SU-DHL-6 (cell line): ENCODE measurements at regions not wholly inside any gene's neighbourhood (a gene's known extent, or its start where the extent isn't known, plus 50 kb on each side); places are given as distances from the start of the nearest gene placed in this dataset.

Experiments used
- H2AFZ ChIP-seq: fragments of 200-600 bp; sonication (generic); 2 replicates; pipeline ENCODE4 v1.6.1; 2014; ENCODE audit warnings: low read depth, mild to moderate bottlenecking, moderate library complexity, mixed read lengths, antibody characterized with exemption, low read length; ENCODE audit not compliant: severe bottlenecking
- H3F3A ChIP-seq: fragments of 200-600 bp; shearing (Covaris generic); 2 replicates; pipeline ENCODE4 v1.6.0; 2016; ENCODE audit warnings: antibody characterized with exemption, mild to moderate bottlenecking; ENCODE audit not compliant: insufficient read depth
- H3K27ac ChIP-seq: fragments of 200-600 bp; sonication (generic); 2 replicates; pipeline ENCODE4 v1.5.1; 2016; ENCODE audit warnings: low read depth, mild to moderate bottlenecking, low read length, moderate library complexity, mixed read lengths
- H3K27me3 ChIP-seq: fragments of 200-600 bp; sonication (generic), shearing (Covaris generic); 2 replicates; pipeline ENCODE4 v1.6.0; 2014; ENCODE audit warnings: mild to moderate bottlenecking, low read length
- H3K36me3 ChIP-seq: fragments of 200-600 bp; sonication (generic); 2 replicates; pipeline ENCODE4 v1.6.1; 2014; ENCODE audit warnings: mild to moderate bottlenecking, low read length, mixed read lengths
- H3K4me2 ChIP-seq: fragments of 300-600, 200-600 bp; shearing (Covaris generic), sonication (generic); 2 replicates; pipeline ENCODE4 v1.6.0; 2014; ENCODE audit warnings: low read length, low read depth, mild to moderate bottlenecking; ENCODE audit not compliant: poor library complexity, severe bottlenecking
- H3K4me3 ChIP-seq: fragments of 200-600 bp; sonication (generic); 2 replicates; pipeline ENCODE4 v1.5.1; 2014; ENCODE audit warnings: antibody characterized with exemption, low read length, mild to moderate bottlenecking, mixed read lengths; ENCODE audit not compliant: insufficient read depth, poor library complexity, severe bottlenecking
- H3K79me2 ChIP-seq: fragments of 200-600 bp; sonication (generic); 2 replicates; pipeline ENCODE4 v1.6.1; 2014; ENCODE audit warnings: mild to moderate bottlenecking, low read length, moderate library complexity; ENCODE audit not compliant: insufficient read depth
- H3K9ac ChIP-seq: fragments of 200-600 bp; sonication (generic); 2 replicates; pipeline ENCODE4 v1.7.0; 2014; ENCODE audit warnings: mild to moderate bottlenecking, low read length
- H3K9me2 ChIP-seq: fragments of 200-600 bp; sonication (generic); replicated peaks from 2 replicates; pipeline ENCODE4 v1.6.1; 2014; ENCODE audit warnings: low read length; ENCODE audit not compliant: insufficient read depth
- H3K9me3 ChIP-seq: fragments of 200-600 bp; sonication (generic); 2 replicates; pipeline ENCODE4 v1.6.1; 2014; ENCODE audit warnings: low read length, mixed read lengths; ENCODE audit not compliant: insufficient read depth
- H4K20me1 ChIP-seq: fragments of 200-600 bp; sonication (generic); 2 replicates; pipeline ENCODE4 v1.6.1; 2014; ENCODE audit warnings: low read depth, mild to moderate bottlenecking, antibody characterized with exemption, low read length, moderate library complexity, mixed read lengths
- CTCF ChIP-seq: fragments of 200-600 bp; sonication (generic); IDR thresholded peaks from one replicate; pipeline ENCODE4 v1.5.1; 2017; ENCODE audit warnings: antibody characterized with exemption, mild to moderate bottlenecking, low read length, moderate library complexity; ENCODE audit not compliant: insufficient read depth, poor library complexity, severe bottlenecking
- EZH2phosphoT487 ChIP-seq: fragments of 200-600 bp; sonication (generic), shearing (Covaris generic); conservative IDR thresholded peaks from 2 replicates; pipeline ENCODE4 v1.6.1; 2018; ENCODE audit warnings: mild to moderate bottlenecking, antibody characterized with exemption, low read length, moderate library complexity, mixed read lengths

DNA sequence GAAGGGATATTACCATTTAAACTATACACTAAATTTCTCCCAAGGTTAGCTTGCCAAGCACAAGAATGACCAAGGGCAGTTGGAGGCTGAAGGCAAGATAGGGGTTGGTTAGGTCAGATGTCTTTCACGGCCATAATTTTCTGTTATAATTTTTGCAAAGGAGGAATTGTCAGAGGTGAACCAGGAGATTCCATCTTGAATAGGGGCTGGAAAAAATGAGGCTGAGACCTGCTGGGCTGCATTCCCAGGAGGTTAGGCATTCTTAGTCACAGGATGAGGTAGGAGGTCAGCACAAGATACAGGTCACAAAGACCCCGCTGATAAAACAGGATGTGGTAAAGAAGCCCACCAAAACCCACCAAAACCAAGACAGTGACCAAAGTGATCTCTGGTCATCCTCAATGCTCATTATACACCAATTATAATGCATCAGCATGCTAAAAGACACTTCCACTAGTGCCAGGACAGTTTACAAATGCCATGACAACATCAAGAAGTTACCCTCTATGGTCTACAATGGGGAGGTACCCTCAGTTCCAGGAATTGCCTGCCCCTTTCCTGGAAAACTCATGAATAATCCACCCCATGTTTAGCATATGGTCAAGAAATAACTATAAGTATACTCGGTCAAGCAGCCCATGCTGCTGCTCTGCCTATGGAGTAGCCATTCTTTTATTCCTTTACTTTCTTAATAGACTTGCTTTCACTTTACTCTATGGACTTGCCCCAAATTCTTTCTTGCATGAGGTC, 371.8 kb upstream of the SULF2 start:
- H3K79me2 ChIP-seq, result no peaks in the 10 kb centered on the region
- H2AFZ ChIP-seq, result no peak overlapping the region
- no peaks in the 10 kb centered on the region for H3K36me3 ChIP-seq
- H3K4me2 ChIP-seq, result no peak overlapping the region
- TF ChIP-seq CTCF, result no peak
- no peak for TF ChIP-seq EZH2phosphoT487
- H3K9ac ChIP-seq, result no peak overlapping the region
- H3K9me3 ChIP-seq, result no peaks in the 10 kb centered on the region
- H3K27me3 ChIP-seq, result no peaks in the 10 kb centered on the region
- no peaks in the 10 kb centered on the region for H4K20me1 ChIP-seq
- no peak overlapping the region for H3K27ac ChIP-seq
- no peaks in the 10 kb centered on the region for H3F3A ChIP-seq
- no peaks in the 10 kb centered on the region for H3K9me2 ChIP-seq
- no peak overlapping the region for H3K4me3 ChIP-seq

DNA sequence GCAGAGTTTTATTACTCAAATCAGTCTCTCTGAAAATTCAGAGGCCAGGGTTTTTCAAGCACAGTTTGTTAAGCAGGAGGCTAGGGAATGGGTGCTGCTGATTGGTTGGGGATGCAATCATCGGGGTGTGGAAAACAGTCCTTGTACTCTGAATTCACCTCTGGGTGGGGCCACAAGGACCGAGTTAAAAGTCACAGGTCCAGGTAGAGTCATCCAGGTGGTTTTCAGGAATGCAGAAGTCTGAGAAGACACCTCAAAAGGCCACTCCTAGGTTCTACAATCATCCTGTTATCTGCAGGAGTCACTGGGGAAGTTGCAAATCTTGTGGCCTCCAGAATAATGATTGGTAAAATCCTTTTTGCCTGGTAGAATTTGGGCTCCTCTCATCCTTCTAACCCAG, 371.2 kb upstream of the SULF2 start:
- H4K20me1 ChIP-seq, result no peaks in the 10 kb centered on the region
- no peaks in the 10 kb centered on the region for H3K9me2 ChIP-seq
- H3F3A ChIP-seq, result no peaks in the 10 kb centered on the region
- H3K4me3 ChIP-seq, result no peak overlapping the region
- no peak overlapping the region for H3K9ac ChIP-seq
- H3K9me3 ChIP-seq, result no peaks in the 10 kb centered on the region
- no peak overlapping the region for H3K4me2 ChIP-seq
- no peak overlapping the region for H3K27ac ChIP-seq
- no peaks in the 10 kb centered on the region for H3K79me2 ChIP-seq
- no peak overlapping the region for H2AFZ ChIP-seq
- TF ChIP-seq EZH2phosphoT487, result no peak
- TF ChIP-seq CTCF, result no peak
- H3K36me3 ChIP-seq, result no peaks in the 10 kb centered on the region
- H3K27me3 ChIP-seq, result no peaks in the 10 kb centered on the region

- Histone ChIP-seq H3K27ac (no peak overlapping the region), H3K4me3 (no peak overlapping the region), H2AFZ (no peak overlapping the region), H3K9ac (no peak overlapping the region), H3K9me2 (no peaks in the 10 kb centered on the region), H3K27me3 (no peaks in the 10 kb centered on the region), H3K9me3 (no peaks in the 10 kb centered on the region), H4K20me1 (no peaks in the 10 kb centered on the region), H3K79me2 (no peaks in the 10 kb centered on the region), H3K36me3 (no peaks in the 10 kb centered on the region), H3K4me2 (no peak overlapping the region), H3F3A (no peaks in the 10 kb centered on the region)
- TF ChIP-seq CTCF (no peak), EZH2phosphoT487 (no peak)
Measured at GRCh38 chr20:48155268-48155667, 370.0 kb upstream of the SULF2 start.
